GM12875 (cell line): ENCODE measurements at regions not wholly inside any gene's neighbourhood (a gene's known extent, or its start where the extent isn't known, plus 50 kb on each side); places are given as distances from the start of the nearest gene placed in this dataset.

ENCODE experiments used
- H3K4me3 ChIP-seq: one replicate; pipeline ENCODE4 v1.5.1; 2011; ENCODE audit warnings: low read depth, low read length, control low read depth
- CTCF ChIP-seq: IDR thresholded peaks from 2 replicates; pipeline ENCODE4 v1.5.1; 2011; ENCODE audit warnings: low read depth, mild to moderate bottlenecking, control low read depth, inconsistent platforms, low read length, moderate library complexity, borderline replicate concordance; ENCODE audit not compliant: insufficient read depth

- no peak overlapping the region for H3K4me3 ChIP-seq
- no peak for TF ChIP-seq CTCF
Measured at GRCh38 chr4:138899999-138900398, 115.6 kb upstream of the NOCT start.

- H3K4me3 ChIP-seq, result no peak overlapping the region
- no peak for TF ChIP-seq CTCF
Measured at GRCh38 chr4:138898282-138898681, 117.3 kb upstream of the NOCT start.

- no peak overlapping the region for H3K4me3 ChIP-seq
Measured at GRCh38 chr4:138897811-138898226, 117.8 kb upstream of the NOCT start.

GRCh38 chr4:138894709-138895108, 120.9 kb upstream of the NOCT start:
- no peak for TF ChIP-seq CTCF
- H3K4me3 ChIP-seq, result no peak overlapping the region

More at GRCh38 chr4:138897811-138898226, 117.8 kb upstream of the NOCT start:
- TF ChIP-seq CTCF, result no peak

GRCh38 chr4:138894011-138894410, 121.6 kb upstream of the NOCT start:
- H3K4me3 ChIP-seq, result no peak overlapping the region
- no peak for TF ChIP-seq CTCF

GRCh38 chr4:138892483-138893407, 122.8 kb upstream of the NOCT start:
- no peak for TF ChIP-seq CTCF
- no peak overlapping the region for H3K4me3 ChIP-seq

- H3K4me3 ChIP-seq, result no peak overlapping the region
- no peak for TF ChIP-seq CTCF
Measured at GRCh38 chr4:138891631-138892031, 124.0 kb upstream of the NOCT start.
